ENCODE measurements at regions not wholly inside any gene's neighbourhood (a gene's known extent, or its start where the extent isn't known, plus 50 kb on each side); places are given as distances from the start of the nearest gene placed in this dataset.

DNA sequence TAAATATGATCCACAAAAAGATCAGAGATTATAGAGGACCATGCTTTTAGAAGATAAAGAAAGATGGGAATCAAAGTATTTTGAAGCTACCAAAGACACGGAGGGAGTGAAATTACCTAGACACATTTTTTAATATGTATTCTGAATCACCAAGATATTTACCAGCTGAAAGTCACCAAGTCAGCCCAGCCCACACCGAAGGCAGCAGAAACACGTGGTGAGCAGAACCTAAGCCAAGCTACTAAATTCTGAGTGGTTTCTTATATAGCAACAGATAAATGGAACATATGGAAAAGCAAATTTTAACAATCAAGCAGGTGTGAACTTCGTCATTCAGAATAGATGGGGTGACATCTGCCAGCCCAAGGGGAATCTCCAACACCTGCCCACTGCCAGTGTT, 134.7 kb upstream of the AKR1E2 start:
- no peak for DNase-seq (ENCODE audit: low read depth in 2 of 2)

GRCh38 chr10:4688601-4689000, 137.4 kb upstream of the AKR1E2 start:
- no peak for DNase-seq (ENCODE audit: low read depth in 2 of 2)

- DNase-seq (ENCODE audit: low read depth in 2 of 2) = no peak
Measured at GRCh38 chr10:4688168-4688567, 137.8 kb upstream of the AKR1E2 start.

- DNase-seq (ENCODE audit: low read depth in 2 of 2) = no peak
Measured at GRCh38 chr10:4687397-4687796, 138.6 kb upstream of the AKR1E2 start.

DNA sequence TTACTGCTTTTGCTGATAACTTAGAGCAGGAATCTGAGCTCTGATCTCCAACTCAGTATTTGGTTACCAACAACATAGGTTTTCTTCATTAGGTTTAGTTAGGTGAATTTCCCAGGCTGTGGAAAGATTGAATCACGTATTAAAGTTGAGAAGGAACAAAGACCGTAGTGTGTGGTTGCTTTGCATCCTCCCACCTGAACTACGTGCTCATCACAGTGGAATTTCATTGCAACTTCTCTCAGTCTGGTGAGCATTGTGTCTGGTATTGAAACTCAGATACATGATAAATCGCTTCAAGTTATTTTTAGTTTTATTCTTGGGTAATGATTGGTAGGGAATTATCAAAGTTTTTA, 139.4 kb upstream of the AKR1E2 start:
- DNase-seq (ENCODE audit: low read depth in 2 of 2) = peak in 1 of 2 donors; percentile 25

- no peak for DNase-seq (ENCODE audit: low read depth in 2 of 2)
Measured at GRCh38 chr10:4685904-4686643, 139.9 kb upstream of the AKR1E2 start.

DNA sequence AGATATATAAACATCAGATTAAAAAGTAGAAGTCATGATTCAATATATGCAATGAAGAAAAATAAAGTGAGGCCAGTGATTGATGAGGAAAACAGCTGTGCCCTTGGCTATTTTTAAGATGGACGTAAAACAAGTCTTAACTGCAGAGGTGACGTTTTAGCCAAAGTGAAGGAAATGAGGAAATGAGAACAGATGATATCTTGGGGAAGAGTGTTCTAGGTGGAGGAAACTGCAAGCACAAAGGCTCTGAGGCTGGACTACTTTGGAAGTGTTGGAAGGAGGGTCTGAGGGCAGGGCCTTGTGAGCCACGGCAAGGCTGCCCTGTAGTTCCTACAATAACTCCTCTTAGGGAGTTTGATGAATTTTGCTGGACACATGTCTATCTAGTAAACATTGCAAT, 140.5 kb upstream of the AKR1E2 start:
- no peak for DNase-seq (ENCODE audit: low read depth in 2 of 2)

DNA sequence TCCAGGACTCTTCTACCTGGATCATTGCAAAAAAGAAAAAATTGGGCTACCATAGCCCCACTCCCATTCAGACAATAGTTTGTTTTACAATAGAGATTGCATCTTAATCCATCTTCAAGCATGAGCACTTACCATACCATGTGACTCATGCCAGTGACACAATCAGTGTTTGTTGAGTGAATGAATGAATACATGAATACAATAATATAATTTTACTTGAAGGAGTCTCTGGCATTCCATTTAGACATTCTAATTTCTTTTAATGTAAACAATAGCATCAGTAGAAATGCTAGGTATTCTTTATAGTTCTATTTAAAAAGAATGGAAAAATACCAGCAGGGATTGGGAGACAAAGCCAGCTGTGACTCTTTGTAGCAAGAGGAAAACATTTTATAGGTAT, 141.6 kb upstream of the AKR1E2 start:
- DNase-seq (ENCODE audit: low read depth in 2 of 2) = no peak

DNA sequence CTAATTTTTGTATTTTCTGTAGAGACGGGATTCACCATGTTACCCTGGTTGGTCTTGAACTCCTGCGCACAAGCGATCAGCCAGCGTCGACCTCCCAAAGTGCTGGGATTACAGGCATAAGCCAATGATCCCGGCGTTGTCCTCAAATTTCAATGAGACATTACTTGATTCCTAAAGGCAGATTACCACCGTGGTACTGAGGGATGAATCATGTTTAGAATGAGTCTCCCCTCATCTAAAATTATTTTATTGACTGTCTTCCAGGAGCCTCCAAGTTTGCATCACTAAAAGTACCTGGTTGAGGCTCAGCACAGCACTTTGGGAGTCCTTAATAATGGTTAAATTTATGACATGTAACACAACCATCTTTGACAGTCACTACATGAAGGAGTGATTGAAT, 142.2 kb upstream of the AKR1E2 start:
- DNase-seq (ENCODE audit: low read depth in 2 of 2) = no peak

DNA sequence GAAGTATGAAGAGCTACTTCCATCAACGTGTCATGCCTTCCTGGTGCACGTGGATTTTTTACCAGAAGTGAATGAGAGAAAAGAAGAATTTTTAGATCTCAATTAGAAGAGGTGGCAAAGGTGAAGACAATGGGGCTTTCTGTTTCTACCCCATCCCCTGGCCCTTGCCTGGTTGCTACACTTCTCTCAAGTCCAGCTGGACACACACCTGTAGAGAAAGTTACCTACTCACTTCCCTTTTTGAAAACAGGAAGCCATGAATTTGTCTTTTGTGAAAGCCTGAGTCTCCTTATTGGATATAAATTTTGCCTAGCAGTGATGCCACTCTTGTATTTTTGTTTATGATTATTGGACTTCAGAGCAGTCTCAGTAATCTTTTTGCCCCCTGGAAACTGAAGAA, 142.9 kb upstream of the AKR1E2 start:
- no peak for DNase-seq (ENCODE audit: low read depth in 2 of 2)

DNA sequence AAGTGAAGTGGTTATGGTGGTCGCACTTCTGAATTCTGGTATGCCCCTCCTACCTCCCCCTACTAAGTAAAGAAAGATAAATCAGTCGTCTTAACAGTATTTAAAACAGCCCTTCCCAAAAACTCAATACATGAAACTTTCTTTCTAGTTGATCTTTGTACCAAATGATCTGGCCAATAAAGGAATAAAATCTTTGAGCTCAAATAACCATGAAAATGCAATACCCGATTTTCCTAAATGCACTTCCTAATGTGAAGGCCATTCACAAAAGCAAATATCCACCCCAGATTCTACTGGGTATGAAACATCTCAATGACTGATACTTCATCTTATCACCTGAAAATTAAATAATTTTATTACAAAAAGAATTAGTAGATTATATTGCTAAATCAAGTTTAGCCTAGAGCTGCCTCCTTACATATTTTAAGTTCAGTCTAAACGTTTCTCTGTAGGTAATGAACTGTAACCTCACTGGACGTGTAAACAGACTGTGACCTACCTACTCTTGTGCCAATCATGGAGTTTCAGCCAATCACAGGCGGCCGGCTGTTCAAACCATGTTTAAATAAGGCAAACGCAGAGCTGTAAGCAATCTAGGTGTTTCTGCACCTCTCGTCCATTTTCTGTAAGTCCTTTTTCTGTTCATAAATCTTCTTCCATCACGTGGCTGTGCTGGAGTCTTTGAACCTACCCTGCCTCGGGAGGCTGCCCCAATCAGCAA, 146.9 kb upstream of the AKR1E2 start:
- no peak for DNase-seq (ENCODE audit: low read depth in 2 of 2)

DNA sequence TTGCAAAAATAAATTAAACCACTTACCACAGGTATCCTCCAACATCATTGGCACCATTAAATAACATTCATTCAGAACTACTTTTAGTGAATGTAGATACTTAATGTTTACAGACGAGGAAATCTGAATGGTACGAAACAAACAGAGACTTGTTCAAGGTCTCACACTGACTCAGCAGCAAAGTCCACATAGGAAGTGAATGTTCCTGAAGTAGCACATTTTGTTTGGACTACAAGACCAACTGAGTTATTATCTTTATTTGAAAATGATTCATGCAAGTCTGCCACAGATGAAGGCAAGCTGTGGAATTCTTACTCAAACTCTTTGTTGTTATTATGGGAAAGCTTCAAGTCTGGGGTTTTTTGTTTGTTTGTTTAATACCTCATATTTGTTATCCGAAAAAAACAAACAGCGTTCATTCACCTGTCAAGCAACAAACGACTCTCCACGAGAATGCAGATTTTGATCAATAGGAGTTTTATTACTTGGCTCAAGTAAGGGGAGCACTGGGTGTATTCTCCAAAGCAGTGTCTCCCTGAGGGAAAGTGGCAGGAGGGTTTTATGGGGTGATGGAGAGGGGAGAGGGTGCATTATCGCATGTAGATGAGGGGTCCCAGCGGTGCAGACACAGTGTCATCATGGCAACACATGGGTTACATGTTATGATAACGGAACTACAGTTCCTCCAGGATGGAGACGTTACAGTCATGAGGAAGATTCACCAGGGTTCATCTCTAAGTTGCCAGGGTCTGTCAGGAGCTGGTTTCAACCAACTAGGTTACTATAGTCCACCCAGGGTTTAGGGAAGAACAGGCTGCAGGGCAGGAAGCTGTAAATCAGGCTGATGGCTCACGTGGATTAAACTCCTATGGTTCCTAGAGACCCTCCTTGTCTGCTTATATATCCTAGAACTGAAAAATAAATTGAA, 147.7 kb upstream of the AKR1E2 start:
- no peak for DNase-seq (ENCODE audit: low read depth in 2 of 2)

DNA sequence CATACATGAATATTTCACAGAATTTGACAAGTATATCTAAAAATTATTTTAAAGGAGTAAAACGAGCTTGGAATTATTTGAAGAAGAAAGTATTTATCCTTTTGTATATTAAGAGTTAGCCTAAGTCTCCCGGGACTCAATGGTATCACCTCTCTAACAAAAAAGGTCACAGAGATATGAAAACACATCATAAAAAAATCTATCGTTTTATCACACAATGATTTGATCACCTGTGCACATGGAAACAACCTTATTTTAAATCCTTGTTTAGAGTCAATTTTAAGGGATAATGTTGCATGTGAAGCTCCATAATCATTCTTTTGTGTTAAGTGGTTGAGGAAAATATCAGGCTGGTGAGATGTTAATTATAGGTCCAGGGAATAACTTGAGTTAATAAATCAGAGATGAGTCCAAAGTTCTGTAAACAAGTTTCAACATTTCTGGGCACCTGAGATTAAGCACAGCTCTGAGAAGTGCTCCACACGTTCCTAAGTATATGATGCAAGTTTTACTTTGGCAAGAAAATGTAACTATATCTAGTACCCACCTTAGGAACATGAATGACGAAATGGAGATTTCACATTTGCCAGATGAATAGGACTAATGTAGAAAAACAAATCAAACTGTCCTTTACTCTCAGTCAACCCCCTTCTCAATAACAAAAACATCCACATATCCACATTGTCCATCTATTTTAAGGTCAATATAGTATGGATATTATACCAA, 148.5 kb upstream of the AKR1E2 start:
- DNase-seq (ENCODE audit: low read depth in 2 of 2) = no peak

- no peak for DNase-seq (ENCODE audit: low read depth in 2 of 2)
Measured at GRCh38 chr10:4676566-4676965, 149.4 kb upstream of the AKR1E2 start.

DNA sequence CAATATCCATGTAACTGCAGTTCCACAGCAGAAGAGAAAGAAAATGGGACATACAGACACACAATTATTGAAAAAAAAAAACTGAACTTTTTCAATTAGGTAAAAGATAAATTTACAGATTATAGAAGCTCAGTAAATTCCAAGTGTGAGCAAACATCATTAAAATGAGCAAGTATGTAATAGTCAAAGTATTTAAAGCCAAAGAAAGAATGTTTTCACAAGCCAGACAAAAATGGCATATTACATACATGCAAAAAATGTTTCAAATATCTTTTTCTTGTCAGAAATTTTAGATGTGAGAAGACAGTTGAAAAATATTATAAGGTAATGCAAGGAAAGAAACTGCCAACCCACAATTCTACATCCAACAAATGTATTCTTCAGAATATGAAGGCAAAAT, 150.2 kb upstream of the AKR1E2 start:
- no peak for DNase-seq (ENCODE audit: low read depth in 2 of 2)

- DNase-seq (ENCODE audit: low read depth in 2 of 2) = no peak
Measured at GRCh38 chr10:4673279-4674040, 152.5 kb upstream of the AKR1E2 start.

DNA sequence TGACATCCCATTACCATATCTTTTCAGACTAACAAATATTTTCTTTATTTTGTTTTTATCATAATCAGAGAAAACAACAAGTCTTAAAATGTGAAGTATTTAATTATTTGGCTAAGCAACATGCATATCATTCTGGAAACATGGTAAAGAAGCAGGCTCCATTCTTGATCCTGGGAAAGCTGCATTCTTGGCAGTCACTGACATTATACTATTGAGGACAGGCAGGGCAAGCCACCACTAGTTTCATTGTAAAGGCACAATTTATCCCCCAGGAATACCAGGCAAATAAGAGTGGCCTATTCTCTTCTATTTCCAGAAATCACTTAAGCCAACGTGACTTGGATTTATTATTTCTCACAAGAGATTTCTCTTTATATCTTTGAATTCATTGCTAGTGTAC, 153.8 kb upstream of the AKR1E2 start:
- no peak for DNase-seq (ENCODE audit: low read depth in 2 of 2)

DNA sequence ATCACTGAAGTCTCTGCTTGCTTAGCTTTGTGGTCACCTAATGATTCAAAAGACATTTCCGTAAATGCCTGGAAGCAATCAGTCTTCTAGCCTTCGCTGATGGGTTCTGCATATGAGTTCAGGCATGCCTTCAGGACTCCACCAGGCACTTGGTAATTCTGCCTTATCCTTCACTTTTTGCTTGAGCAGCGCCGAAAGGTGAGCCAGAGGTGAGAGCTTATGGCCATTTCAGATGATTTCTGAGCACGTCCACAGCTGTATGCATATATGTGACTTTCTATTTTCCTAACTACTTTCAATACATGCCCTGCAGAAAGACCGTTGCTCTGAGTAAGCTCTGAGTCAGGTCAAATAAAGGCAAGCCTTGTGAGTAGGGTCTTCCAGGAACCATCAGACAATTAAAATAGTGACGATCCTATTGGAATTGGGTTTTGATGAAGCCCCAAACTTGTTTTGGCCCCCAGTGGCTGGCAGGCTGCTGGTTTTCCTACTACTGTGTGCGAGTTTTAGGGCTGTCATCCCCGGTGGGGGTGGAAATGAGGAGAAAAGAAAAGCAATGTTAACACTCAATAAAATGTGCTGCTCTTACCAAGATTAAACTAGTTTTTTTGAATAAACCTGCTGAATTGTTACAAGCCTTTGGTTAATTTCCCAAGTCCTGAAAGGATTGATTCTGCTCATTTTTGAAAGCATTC, 154.4 kb upstream of the AKR1E2 start:
- no peak for DNase-seq (ENCODE audit: low read depth in 2 of 2)

DNA sequence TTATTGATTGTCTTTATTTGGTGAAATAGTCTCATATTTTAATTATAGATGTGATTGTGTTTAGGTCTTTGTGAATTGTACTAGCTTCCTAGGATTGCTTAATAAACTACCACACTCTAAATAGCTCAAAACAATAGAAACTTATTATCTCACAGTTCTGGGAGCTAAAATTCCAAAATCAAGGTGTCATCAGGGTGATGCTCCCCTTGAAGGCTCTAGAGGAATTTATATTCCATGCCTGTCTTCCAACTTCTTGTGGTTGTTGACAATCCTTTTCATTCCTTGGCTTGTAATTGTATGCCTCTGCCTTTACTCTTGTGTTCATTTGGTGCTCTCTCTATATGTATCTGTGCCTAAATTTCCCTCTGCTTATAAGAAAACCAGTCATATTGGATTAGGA, 155.3 kb upstream of the AKR1E2 start:
- DNase-seq (ENCODE audit: low read depth in 2 of 2) = no peak

GRCh38 chr10:4669585-4669984, 156.4 kb upstream of the AKR1E2 start:
- no peak for DNase-seq (ENCODE audit: low read depth in 2 of 2)

Data from activated CD4-positive, alpha-beta T cell treated with anti-CD3 and anti-CD28 coated beads for 24 hours (primary cell).